Neural cell (in vitro differentiated cells): ENCODE measurements at regions not wholly inside any gene's neighbourhood (a gene's known extent, or its start where the extent isn't known, plus 50 kb on each side); places are given as distances from the start of the nearest gene placed in this dataset.

Experiments used
- POLR2AphosphoS5 ChIP-seq: IDR thresholded peaks from 2 replicates; pipeline ENCODE4 v1.6.1; 2012
- SMC3 ChIP-seq: fragments of 450-650 bp; conservative IDR thresholded peaks from 2 replicates; pipeline ENCODE4 v1.6.1; 2014; ENCODE audit warnings: antibody characterized with exemption, mild to moderate bottlenecking, moderate library complexity; ENCODE audit not compliant: poor library complexity
- TF ChIP-seq, protein P1 (sequence below): fragments of 450-650 bp; IDR thresholded peaks from 2 replicates; pipeline ENCODE4 v1.5.1; 2014; ENCODE audit warnings: antibody characterized with exemption, mild to moderate bottlenecking, moderate library complexity; ENCODE audit not compliant: poor library complexity, severe bottlenecking
- TF ChIP-seq, protein P2 (sequence below): IDR thresholded peaks from 2 replicates; pipeline ENCODE4 v1.6.1; 2012; ENCODE audit warnings: borderline replicate concordance

DNA sequence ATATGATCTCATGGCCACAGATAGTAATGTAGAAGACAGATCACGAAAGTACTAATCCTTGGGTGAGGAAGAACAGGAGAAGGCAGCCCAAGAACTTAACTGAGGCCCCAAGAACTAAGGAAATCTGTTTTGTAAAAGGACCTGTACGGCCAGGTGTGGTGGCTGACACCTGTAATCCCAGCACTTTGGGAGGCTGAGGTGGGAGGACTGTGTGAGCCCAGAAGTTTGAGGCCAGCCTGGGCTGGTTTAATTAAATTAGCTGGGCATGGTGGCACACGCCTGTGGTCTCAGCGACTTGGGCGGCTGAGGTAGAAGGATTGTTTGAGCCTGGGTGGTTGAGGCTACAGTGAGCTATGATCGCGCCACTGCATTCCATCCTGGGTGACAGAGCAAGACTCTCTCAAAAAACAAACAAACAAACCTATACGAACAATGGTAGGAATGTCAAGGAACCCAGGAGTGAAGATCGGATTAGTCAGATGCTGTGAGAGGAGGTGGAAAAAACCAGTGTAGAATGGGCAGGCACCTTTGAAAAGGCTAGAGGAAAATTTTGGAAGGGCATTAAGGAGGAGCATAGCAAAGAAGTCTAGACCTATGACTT is 283.8 kb upstream of the DMRT1 start:
- TF ChIP-seq, protein P1, sequence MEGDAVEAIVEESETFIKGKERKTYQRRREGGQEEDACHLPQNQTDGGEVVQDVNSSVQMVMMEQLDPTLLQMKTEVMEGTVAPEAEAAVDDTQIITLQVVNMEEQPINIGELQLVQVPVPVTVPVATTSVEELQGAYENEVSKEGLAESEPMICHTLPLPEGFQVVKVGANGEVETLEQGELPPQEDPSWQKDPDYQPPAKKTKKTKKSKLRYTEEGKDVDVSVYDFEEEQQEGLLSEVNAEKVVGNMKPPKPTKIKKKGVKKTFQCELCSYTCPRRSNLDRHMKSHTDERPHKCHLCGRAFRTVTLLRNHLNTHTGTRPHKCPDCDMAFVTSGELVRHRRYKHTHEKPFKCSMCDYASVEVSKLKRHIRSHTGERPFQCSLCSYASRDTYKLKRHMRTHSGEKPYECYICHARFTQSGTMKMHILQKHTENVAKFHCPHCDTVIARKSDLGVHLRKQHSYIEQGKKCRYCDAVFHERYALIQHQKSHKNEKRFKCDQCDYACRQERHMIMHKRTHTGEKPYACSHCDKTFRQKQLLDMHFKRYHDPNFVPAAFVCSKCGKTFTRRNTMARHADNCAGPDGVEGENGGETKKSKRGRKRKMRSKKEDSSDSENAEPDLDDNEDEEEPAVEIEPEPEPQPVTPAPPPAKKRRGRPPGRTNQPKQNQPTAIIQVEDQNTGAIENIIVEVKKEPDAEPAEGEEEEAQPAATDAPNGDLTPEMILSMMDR = no peak
- no peak for TF ChIP-seq SMC3
- no peak for TF ChIP-seq POLR2AphosphoS5
- TF ChIP-seq, protein P2, sequence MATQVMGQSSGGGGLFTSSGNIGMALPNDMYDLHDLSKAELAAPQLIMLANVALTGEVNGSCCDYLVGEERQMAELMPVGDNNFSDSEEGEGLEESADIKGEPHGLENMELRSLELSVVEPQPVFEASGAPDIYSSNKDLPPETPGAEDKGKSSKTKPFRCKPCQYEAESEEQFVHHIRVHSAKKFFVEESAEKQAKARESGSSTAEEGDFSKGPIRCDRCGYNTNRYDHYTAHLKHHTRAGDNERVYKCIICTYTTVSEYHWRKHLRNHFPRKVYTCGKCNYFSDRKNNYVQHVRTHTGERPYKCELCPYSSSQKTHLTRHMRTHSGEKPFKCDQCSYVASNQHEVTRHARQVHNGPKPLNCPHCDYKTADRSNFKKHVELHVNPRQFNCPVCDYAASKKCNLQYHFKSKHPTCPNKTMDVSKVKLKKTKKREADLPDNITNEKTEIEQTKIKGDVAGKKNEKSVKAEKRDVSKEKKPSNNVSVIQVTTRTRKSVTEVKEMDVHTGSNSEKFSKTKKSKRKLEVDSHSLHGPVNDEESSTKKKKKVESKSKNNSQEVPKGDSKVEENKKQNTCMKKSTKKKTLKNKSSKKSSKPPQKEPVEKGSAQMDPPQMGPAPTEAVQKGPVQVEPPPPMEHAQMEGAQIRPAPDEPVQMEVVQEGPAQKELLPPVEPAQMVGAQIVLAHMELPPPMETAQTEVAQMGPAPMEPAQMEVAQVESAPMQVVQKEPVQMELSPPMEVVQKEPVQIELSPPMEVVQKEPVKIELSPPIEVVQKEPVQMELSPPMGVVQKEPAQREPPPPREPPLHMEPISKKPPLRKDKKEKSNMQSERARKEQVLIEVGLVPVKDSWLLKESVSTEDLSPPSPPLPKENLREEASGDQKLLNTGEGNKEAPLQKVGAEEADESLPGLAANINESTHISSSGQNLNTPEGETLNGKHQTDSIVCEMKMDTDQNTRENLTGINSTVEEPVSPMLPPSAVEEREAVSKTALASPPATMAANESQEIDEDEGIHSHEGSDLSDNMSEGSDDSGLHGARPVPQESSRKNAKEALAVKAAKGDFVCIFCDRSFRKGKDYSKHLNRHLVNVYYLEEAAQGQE = no peak
